Stimulated activated CD4-positive, alpha-beta T cell treated with anti-CD3 and anti-CD28 coated beads, Interleukin-12 subunit alpha, Interleukin-12 subunit beta, amount 100 ng/mL, for 24 hours (primary cell): ENCODE measurements at regions not wholly inside any gene's neighbourhood (a gene's known extent, or its start where the extent isn't known, plus 50 kb on each side); places are given as distances from the start of the nearest gene placed in this dataset.

ENCODE experiments used
- DNase-seq, 2 experiments: peaks; one replicate each; pipeline ENCODE4 v3.0.0-alpha.2; 2020; ENCODE audit warnings: low read depth in 2 of 2

DNA sequence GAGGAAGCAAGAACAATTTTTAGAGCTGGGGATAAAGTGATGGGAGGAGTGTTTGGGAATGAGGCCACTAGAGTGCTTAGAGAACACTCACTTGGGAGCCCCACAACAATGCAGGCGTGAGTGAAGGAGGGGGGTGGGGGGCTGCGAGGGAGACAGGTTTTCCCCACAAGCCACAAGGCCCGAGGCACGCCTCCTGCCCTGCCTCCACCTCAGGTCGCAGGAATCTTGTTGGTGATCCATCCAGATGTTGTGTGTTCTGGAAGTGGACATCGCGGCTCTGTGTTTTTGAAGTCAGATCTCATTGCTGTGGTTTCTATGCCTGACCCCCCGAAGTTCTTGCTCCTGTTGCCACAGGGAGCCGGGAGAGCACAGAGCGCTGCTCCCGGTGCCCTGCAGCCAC, 178.0 kb upstream of the BMPER start:
- no peak for DNase-seq

GRCh38 chr7:33728873-33729551, 176.3 kb upstream of the BMPER start:
- DNase-seq: no peak

DNA sequence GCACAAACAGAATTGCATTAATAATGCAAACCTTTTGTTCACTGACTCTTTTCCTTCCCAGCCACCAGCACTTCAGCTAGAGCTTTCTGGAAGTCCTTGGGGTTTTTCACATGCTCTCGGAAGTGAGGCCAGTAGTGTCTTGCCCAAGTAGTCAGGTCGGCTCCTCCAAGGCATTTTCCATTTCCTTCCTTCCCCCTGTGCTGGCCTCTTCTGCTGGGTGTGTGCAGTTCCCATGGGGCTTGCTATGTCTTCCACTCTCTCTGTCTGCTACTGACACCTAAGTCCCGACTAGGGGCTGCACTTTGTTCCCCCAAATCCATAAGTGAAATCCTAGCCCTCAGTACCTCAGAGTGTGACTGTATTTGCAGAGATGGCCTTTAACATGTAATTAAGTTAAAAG, 175.6 kb upstream of the BMPER start:
- DNase-seq: no peak

- DNase-seq: no peak
Measured at GRCh38 chr7:33730958-33731357, 174.4 kb upstream of the BMPER start.

DNA sequence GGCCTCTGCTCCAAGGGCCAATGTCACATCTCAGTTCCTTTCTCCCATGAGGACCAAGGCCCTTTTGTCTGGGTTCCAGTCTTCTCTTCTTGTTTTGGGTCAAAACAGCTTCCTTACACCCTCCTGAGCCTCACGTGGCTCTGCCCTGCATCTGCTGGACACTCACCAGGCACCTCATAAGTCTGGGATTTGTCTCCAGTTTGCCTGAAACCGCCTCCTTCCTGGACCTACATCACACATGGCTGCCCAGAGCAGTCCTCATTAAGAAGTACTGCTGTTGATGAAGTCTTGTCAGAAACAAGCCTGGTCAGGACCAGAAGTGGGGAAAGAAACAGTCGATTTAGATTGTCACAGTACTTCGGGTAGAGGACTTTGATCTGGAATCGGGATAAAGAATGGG, 173.4 kb upstream of the BMPER start:
- no peak for DNase-seq

DNA sequence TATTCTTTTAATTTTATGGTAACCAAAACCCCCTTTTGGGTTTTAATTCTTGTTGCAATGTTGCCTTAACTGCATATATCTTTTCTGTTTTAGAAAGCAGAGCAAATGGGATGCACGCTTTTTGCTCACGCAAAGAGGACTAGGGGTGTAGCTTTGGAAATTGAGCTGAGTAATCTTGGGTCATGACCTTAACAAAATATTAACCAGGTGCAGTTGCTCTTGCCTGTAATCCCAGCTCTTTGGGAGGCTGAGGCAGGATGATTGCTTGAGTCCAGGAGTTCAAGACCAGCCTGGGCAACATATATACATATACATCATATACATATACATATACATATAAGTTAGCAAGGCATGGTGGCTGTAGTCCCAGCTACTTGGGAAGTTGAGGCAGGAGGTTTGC, 172.9 kb upstream of the BMPER start:
- no peak for DNase-seq

DNA sequence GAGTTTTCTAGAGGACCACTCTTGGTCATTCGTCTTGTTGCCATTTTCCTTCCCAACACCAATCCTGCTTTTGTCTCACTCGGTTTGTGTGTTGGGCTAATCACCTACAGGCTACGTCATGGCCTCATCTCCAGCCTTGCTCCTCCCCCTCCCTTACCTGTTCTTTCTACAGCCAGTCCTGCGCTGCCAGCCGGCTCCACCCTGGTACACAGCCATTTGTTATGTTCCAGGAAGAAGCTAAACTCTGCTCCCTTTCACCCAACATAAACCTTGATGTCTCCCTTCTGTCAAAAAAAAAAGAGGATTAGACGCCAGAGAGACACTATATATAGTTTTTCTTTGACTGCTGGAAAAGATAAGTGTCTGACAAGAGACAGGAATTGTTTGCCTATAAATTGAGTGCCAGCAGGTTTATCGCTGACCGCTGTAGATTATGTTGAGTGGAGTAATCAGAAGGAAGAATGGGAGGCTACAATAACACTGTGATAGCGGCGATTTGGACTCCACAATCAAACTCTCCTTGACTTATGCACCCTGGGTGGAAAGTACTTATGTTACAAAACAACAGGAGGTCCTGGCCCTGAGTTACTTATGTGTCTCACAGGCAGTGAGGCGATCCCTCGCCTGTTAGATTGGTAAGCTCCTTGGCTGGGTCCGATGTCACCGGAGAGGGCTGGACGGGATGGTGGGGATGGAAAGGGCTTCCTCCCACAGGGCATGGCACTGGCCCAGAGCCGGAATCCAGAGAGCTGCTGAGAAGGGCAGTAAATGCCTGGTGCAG, 171.3 kb upstream of the BMPER start:
- DNase-seq: no peak

DNA sequence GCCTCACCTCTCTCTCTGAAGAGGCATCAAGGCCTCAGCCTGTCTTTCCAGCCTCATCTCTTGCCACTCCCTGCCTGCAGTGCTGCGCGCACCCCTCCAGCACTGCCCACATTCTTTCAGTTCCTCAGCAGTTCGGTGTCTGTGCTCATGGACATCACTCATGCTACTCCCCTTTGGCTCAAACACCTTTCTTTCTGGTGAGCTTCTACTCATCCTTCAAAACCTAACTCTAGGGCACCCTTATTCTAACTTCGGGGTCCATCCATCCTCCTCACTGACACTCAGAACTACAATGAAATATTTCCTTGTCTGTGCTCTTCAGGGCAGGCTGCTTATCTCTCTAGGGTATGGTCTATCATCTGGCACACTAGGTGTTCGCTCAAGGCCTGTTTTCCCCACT, 169.9 kb upstream of the BMPER start:
- no peak for DNase-seq

DNA sequence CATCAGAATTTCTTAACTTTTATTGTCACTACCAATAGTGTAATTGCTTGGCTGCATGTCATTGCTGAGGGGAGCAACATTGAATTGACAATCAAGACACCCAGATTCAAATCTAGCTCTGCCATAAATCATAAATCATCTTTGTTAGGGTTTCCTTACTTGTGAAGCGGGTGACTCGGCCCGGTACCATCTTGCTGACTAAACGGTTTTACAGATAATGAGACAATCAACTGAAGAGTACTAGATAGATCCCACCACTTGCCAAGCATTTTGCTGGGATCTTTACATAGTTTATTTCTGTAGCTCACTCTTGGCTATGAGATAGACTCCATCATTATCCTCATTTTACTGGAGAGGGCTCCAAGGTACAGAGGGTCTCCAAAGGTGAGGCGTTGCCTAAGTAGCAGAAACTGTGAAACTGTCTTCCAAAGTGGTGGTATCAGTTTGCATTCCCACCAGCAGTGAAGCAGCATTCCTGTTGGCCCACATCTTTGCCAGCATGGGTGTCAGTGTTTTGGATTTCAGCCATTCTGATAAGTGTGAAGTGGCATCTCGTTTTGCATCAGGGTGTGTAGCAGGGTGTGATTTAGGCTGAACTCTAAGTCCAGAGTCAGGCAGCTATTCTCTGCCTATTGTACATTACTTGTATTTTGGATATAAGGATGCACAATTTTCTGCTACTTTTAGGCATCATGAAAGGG, 168.7 kb upstream of the BMPER start:
- no peak for DNase-seq

DNA sequence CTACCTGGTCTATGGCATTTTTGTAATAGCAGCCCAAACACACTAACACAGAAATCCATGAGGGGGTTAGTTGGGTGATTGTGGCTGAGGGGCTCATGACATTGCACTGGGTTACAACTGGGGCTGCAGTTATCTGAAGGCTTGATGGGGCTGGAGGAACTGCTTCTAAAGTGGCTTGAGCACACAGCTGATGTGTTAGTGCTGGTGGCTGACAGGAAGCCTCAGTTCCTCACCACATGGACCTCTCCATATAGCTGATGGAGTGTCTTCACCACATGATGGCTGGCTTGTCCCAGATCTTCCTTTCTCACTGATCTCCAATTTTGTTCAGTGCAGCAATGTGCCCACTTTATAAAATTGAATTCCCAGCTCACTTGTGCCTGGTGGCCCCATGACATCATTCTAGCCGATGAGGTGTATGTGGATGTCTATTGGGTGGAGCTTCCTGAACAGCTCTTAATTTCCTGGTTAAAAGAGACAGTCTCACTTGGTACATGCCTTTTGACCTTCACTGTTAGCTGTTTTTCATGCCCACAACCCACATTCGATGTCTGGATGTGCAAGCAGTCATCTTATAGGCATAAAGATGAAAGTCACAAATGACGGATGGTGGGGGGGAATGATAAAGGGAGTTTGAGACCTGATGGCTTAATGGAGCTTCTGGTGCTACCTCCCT, 166.9 kb upstream of the BMPER start:
- DNase-seq: no peak

DNA sequence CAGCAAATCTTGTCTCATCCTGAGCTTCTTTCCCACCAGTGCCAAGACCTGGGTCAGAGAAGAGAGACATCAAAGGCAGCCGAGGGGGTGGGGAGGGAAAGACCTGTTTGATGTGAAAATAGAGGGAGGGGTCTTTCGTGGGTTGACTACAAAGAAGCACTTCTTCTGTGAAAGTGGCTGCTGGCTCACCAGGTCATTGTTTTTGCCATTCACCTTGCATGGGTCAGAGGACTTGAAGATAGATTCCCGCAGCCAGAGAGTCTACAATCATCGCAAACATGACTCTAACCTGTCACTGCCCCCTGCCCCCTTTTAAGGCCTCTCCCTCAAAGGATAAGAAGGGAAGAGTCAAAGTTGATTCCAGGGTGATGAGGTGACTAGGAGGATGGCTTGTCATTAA, 166.1 kb upstream of the BMPER start:
- DNase-seq: no peak

GRCh38 chr7:33742521-33742920, 162.8 kb upstream of the BMPER start:
- DNase-seq: no peak

DNA sequence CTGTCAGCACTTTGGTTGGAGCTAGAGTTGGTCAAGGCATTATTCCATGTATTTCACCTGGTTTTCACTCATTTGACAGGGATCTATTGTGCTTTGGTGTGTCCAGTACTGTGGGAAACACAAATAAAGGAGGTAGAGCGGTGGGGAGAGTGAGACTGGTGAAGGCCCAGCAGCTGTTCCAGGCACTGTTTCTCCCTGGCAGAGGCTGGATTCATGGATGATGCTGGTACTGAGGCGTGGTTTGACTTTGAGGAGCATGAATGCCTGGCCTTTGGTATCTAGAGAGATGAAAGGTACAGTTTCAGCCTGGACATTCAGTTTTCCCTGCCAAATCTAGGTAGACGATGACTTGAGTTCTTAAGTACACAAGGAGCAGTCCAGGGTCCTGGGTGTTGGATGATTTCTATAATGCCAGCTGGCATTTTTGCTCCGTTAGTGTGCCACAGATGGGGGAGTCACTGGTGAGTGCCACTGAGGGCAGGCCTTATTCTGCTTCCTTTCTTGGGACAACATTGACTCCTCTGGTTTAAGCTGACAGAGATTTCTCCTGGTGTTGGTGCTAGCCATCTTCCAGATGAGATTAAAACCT, 162.2 kb upstream of the BMPER start:
- DNase-seq: no peak

DNA sequence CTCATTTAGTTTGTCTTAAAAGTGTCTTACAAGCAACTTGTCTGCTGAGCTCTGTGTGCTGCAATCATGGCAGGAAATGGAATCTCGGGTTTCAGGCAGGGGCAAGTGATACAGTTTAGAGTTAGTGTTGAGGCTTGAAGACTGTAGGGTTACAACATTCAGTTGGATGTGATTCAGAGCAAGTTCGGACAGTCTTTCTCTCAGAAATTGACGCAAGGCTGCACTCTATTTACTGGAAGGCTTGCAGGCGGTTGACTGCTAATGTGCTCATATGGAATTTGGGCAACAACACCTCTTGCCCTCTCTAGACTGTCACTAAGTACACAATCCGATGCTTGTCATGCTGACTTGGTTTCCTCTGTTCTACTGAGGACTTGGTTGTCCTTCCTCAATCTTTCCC, 161.7 kb upstream of the BMPER start:
- DNase-seq: no peak

GRCh38 chr7:33744293-33745075, 160.9 kb upstream of the BMPER start:
- no peak for DNase-seq

GRCh38 chr7:33745934-33746333, 159.4 kb upstream of the BMPER start:
- DNase-seq: no peak

DNA sequence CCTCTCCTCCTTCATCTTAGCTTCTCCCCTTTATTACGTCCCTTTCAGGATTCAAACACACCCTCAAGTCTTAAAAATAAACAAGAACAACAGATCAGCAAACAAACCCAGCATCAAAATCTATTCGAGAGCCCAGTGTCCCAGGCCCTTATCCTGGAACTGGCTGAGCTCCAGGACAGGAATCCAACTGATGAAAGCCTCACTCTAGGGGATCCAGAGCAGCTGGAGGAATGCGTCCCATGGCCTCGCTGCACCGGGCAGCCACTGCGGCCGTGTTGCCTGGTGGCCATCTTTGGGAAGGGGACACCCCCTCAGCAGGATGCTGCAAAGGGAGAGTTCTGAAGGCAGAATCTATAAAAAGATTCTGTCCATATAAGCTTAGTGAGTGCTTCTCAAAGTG, 156.5 kb upstream of the BMPER start:
- no peak for DNase-seq

DNA sequence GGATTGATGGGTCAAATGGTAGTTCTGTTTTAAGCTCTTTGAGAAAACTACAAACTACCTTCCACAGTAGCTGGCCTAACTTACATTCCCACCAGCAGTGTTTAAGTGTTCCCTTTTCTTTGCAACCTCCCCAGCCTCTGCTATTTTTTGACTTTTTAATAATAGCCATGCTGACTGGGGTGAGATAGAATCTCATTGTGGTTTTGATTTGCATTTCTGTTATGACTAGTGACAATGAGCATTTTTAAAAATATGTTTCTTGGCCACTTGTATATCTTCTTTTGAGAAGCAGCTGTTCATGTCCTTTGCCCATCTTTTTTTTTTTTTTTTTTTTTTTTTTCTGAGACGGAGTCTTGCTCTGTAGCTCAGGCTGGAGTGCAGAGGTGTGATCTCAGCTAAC, 155.2 kb upstream of the BMPER start:
- DNase-seq: no peak

GRCh38 chr7:33751443-33751842, 153.9 kb upstream of the BMPER start:
- no peak for DNase-seq

GRCh38 chr7:33753881-33754525, 151.3 kb upstream of the BMPER start:
- DNase-seq: no peak
